ENCODE measurements at regions not wholly inside any gene's neighbourhood (a gene's known extent, or its start where the extent isn't known, plus 50 kb on each side); places are given as distances from the start of the nearest gene placed in this dataset.

GRCh38 chr7:96778263-96778662 is 68.6 kb upstream of the SEM1 start:
- Histone ChIP-seq H3K56ac (ENCODE audit: extremely low read depth, insufficient read depth, low read length) (no peak overlapping the region), H3K23ac (ENCODE audit: low read depth, low read length) (no peak overlapping the region), H2AK9ac (replicated peaks; ENCODE audit: low read depth, low read length, poor library complexity) (no peak overlapping the region), H3K4me2 (ENCODE audit: low read depth, low read length) (no peak overlapping the region), H3K4me3 (ENCODE audit: insufficient read depth, low read depth, low read length) (no peak overlapping the region), H3K27me3 (ENCODE audit: control insufficient read depth, insufficient read depth, low read length) (no peaks in the 10 kb centered on the region), H3K9me1 (ENCODE audit: insufficient read depth, low read length) (no peaks in the 10 kb centered on the region), H2BK20ac (ENCODE audit: low read depth, low read length) (no peak overlapping the region), H2AFZ (replicated peaks; ENCODE audit: low read length, poor library complexity) (no peak overlapping the region), H2BK15ac (ENCODE audit: low read depth, low read length) (no peak overlapping the region), H4K8ac (ENCODE audit: low read depth in 2 of 2, low read length in 2 of 2) (no peak overlapping the region), H2AK5ac (ENCODE audit: low read depth, low read length) (no peak overlapping the region), H3K4me1 (ENCODE audit: control insufficient read depth, insufficient read depth, low read length) (no peaks in the 10 kb centered on the region), H2BK5ac (ENCODE audit: low read depth, low read length, poor library complexity, severe bottlenecking) (no peak overlapping the region), H2BK120ac (ENCODE audit: low read depth, low read length) (no peak overlapping the region), H4K5ac (ENCODE audit: low read depth, low read length) (no peak overlapping the region), H4K20me1 (ENCODE audit: insufficient read depth, low read length) (no peaks in the 10 kb centered on the region), H3K79me1 (ENCODE audit: low read depth in 1 of 2, low read length in 2 of 2) (no peaks in the 10 kb centered on the region), H3K9ac (ENCODE audit: low read depth, low read length) (no peak overlapping the region), H3K36me3 (ENCODE audit: control insufficient read depth, insufficient read depth, low read length) (no peaks in the 10 kb centered on the region), H3K14ac (replicated peaks; ENCODE audit: low read depth, low read length) (no peak overlapping the region), H4K91ac (ENCODE audit: insufficient read depth, low read depth, low read length) (no peak overlapping the region), H3K18ac (ENCODE audit: low read depth, low read length) (no peak overlapping the region), H3K4ac (ENCODE audit: low read depth, low read length) (no peak overlapping the region), H3K9me3 (ENCODE audit: control insufficient read depth, insufficient read depth, low read length) (no peaks in the 10 kb centered on the region), H3K27ac (ENCODE audit: insufficient read depth, low read length) (no peak overlapping the region)
- ChIA-PET CTCF (no interaction called here), POLR2A (ENCODE audit: unreplicated experiment) (no interaction called here)
- BruUV-seq (replicated peaks) = no TSS peak
- dilution Hi-C loops (cut with HindIII; ENCODE audit: low sequenced_read_pairs, unreplicated experiment) = no loop called here
- in situ Hi-C loops (cut with MboI; ENCODE audit: low sequenced_read_pairs) = no loop called here
- TF ChIP-seq MAFK (IDR thresholded peaks at IDR 0.05; ENCODE audit: low read depth, low read length) = no peak
- no peak for TF ChIP-seq NFE2L2 (IDR thresholded peaks at IDR 0.05; ENCODE audit: low read depth, low read length)
- TF ChIP-seq USF2 (IDR thresholded peaks at IDR 0.05; ENCODE audit: low read depth, low read length) = no peak
- TF ChIP-seq FOS (IDR thresholded peaks at IDR 0.05; ENCODE audit: low read depth, low read length) = no peak
- TF ChIP-seq POLR2A (IDR thresholded peaks at IDR 0.05; ENCODE audit: low read depth, low read length) = no peak
- TF ChIP-seq SMC3 (IDR thresholded peaks at IDR 0.05; ENCODE audit: low read depth, low read length) = no peak
- TF ChIP-seq MAZ (IDR thresholded peaks at IDR 0.05; ENCODE audit: borderline replicate concordance, low read depth, low read length) = no peak
- TF ChIP-seq BHLHE40 (IDR thresholded peaks at IDR 0.05; ENCODE audit: low read depth, low read length) = no peak
- TF ChIP-seq CEBPB (IDR thresholded peaks at IDR 0.05; ENCODE audit: low read depth, low read length) = no peak
- TF ChIP-seq RFX5 (IDR thresholded peaks at IDR 0.05; ENCODE audit: low read depth, low read length) = no peak
- TF ChIP-seq CTCF (conservative IDR thresholded peaks at IDR 0.05; ENCODE audit: low read depth, low read length) = no peak
- TF ChIP-seq RCOR1 (IDR thresholded peaks at IDR 0.05; ENCODE audit: insufficient replicate concordance, low read length) = no peak
- no peak for TF ChIP-seq CHD1 (IDR thresholded peaks at IDR 0.05; ENCODE audit: low read depth, low read length)
- intact Hi-C loops (cut with micrococcal nuclease) = no loop called here
- 42% methylated on average over 2 of the region's 3 CpGs; no CpG with 5 or more reads in 1 of the 2 experiments for WGBS, 2 experiments (ENCODE audit: extremely low coverage in 2 of 2, insufficient read length in 1 of 2)
- DNase-seq (no peak), ATAC-seq (ENCODE audit: low read depth) (no peak)
